NCI-H446 (cell line): ENCODE measurements at regions not wholly inside any gene's neighbourhood (a gene's known extent, or its start where the extent isn't known, plus 50 kb on each side); places are given as distances from the start of the nearest gene placed in this dataset.

Source experiments
- DNase-seq, 2 experiments: peaks; one replicate each; lab custom pipeline; 2025; lab: John Stamatoyannopoulos, UW

DNA sequence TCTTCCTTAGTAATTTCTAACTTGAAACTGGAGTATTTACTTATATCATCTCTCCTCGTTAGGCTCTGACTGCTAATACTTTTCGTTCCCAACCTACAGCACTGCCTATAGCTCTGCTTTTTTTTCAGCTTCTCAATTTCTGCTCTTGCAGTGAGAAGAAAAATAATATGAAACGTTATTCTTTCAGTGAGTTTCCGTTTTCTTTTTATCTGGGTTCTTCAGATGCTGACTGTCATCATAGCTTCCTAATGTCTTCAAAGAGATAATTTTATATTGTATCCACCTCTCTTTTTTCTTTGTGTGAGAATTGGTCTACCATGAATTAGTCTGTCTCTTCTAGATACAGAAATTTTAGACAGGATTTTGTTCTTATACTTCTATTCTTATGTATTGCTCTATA is 454.9 kb downstream of the LMO7 start:
- no peak for DNase-seq

DNA sequence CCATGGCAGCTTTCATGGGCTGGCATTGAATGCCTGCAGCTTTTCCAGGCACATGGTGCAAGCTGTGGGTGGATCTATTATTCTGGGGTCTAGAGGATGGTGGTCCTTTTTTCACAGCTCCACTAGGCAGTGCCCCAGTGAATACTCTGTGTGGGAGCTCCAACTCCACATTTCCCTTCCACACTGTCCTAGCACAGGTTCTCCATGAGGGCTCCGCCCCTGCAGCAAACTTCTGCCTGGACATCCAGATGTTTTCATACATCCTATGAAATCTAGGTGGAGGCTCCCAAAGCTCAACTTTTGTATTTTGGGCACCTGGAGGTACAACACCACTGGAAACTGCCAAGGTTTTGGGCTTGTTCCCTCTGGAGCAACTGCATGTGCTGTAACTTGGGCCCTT is 450.6 kb downstream of the LMO7 start:
- no peak for DNase-seq

- no peak for DNase-seq
Observed at GRCh38 chr13:76067850-76068249, 431.7 kb downstream of the LMO7 start.

- DNase-seq = no peak
Observed at GRCh38 chr13:76053181-76053580, 417.1 kb downstream of the LMO7 start.

GRCh38 chr13:76049376-76049746 is 413.2 kb downstream of the LMO7 start:
- DNase-seq = no peak

DNA sequence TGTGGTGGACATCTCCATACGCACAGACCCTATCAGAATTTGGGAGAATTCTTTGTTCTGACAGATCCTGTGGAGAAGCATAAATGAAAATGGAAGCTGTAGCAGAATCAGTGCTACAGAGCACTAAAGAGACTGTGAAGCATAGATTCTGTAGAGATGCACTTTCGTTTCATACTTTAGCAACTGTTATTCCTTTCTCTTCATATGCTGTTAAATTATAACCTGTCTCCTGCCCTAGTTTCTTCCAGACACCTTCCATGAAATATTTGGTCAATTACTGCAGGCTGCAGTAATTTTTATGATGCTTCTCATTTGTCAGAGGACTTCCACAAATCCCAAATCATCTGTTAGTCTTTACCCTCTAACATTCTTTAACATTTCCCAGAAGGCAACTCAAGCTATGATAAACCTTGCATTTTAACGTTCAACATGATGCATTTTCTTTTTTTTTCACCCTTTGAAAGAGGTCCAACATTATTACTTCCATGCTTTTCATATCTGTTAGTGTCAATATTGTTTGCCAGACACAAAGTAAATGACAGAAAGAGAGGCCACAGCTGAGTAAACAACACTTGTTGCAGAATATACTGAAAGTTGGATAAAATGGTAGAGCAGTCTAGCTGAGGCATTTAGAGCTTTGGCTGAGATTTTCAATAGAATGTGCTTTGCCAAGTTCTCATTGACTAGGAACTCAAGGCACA is 412.7 kb downstream of the LMO7 start:
- DNase-seq = no peak

DNA sequence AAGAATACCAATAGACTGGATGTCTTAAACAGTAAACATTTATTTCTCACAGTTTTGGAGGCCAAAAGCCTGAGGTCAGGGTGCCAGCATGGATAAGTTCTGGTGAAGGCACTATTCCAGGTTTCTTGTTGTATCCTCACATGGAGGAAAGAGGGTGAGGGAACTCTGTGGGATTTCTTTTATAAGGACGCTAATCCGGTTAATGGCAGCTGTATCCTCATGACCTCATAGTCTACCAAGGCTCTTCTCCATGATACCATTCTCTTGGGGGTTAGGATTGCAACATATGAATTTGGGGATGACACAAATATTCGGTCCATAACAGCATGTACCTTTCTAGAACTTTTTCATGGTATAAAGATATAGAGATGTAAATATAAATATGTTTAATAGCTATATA is 412.0 kb downstream of the LMO7 start:
- no peak for DNase-seq

- DNase-seq = no peak
Observed at GRCh38 chr13:76043874-76044273, 407.7 kb downstream of the LMO7 start.

GRCh38 chr13:76038920-76039716 is 403.0 kb downstream of the LMO7 start:
- DNase-seq = no peak

DNA sequence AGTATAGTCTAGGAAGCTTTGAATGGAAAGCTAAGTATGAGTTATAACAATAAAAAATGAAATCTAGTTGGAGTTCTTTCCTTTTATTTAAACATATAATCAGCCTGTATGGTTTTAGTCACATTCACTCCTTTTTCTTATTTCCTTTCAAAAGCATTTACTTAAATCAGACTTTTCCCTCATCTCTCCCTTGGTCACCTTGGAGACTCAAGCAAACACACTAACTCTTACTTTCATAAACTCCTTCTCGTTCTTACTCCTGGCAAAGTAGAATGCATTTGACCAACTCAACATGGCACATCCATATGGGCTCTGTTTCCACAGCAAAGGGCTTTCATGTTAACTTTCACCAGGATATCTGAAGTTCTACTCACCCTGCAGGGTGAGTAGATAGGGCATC is 400.0 kb downstream of the LMO7 start:
- DNase-seq = no peak

DNA sequence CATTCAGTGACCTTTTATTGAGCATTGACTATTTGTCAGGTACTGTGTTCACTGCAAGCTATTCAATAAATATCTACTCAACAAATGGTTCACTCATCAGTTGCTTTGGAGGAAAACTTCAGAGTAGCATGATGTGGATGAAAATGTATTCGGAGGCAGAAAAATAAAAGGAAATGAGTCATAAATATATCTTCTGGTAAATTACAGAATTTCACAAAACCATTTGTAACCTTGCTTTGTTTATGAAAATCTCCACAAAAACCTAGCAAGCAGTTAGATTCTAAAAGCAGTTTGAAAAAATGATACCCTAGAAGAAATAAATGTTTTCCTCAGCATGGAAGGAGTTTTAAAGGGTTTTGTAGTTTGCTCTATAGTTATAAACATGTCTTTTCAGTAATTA is 399.6 kb downstream of the LMO7 start:
- DNase-seq = no peak

DNA sequence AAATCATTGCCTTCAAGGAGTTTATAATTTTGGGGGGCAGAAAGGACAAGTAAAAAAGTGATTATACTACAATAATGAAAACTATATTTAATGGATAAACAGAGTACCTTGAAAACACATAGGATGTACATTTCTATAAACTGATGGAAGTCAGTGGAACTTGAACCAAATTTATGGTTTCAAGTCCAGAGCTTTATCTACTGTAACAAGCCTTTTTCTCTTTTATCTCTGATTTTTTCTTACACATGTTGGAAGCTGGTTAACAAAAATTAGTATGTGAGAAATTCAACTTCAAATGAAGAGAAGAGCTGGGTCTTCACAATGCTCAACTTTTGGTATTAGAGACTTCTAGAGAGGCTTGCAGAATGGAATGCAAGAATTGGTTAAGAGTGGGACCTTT is 393.6 kb downstream of the LMO7 start:
- DNase-seq = no peak

DNA sequence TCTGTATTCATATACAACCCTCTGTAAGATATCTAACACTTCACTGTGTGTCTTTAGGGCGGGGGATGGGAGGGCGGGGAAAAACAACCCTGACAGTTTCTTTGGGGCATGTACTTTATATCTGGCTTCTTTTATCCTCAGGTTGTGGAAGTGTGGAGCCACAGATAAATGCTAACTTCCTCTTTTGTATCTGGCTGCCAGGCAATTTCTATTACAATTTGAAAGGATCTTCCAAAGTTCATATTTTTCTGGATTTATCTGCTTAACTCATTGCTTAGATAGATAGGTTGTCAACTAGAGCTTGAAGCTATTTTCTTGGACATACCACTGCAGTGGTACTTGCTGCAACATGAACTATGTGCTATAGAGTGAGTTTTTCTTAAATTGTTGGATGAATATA is 393.0 kb downstream of the LMO7 start:
- no peak for DNase-seq

DNA sequence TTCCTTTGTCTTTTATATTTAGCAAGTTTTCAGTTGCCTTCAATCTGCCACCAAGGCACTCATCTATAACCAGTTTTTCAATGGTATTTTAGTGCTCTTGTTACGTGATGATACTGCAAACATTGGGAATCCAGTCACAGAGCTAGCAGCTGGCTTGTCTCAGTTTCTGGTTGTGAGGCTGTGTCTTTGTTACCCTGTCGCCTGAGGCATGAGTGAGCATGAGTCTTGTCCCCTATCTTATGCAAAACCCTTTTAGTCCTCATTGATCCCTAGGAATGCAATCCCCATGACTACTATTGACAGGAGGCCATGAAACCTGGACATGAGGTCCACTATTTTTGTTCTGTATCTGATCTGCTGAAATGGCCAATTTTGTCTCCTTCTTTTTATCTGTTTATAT is 391.0 kb downstream of the LMO7 start:
- DNase-seq = no peak

GRCh38 chr13:76025392-76025791 is 389.3 kb downstream of the LMO7 start:
- no peak for DNase-seq

DNA sequence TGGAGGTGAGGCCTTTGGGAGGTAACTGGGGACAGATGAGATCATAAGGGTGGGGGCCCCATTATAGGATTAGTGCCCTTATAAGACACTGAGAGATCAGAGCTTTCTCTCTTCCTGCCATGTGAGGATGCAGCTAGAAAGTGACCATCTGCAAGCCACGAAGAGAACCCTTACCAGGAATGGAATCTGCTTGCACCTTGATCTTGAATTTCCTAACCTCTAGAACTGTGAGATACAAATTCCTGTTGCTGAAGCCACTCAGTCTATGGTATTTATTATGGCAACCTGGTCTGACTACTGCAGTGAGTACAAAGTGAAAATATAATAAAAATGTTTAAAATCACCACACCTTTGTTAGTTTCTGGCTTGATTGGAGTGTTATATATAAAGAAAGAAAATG is 388.0 kb downstream of the LMO7 start:
- DNase-seq = no peak

GRCh38 chr13:76023652-76024051 is 387.5 kb downstream of the LMO7 start:
- DNase-seq = no peak

GRCh38 chr13:76020421-76020955 is 384.4 kb downstream of the LMO7 start:
- no peak for DNase-seq

DNA sequence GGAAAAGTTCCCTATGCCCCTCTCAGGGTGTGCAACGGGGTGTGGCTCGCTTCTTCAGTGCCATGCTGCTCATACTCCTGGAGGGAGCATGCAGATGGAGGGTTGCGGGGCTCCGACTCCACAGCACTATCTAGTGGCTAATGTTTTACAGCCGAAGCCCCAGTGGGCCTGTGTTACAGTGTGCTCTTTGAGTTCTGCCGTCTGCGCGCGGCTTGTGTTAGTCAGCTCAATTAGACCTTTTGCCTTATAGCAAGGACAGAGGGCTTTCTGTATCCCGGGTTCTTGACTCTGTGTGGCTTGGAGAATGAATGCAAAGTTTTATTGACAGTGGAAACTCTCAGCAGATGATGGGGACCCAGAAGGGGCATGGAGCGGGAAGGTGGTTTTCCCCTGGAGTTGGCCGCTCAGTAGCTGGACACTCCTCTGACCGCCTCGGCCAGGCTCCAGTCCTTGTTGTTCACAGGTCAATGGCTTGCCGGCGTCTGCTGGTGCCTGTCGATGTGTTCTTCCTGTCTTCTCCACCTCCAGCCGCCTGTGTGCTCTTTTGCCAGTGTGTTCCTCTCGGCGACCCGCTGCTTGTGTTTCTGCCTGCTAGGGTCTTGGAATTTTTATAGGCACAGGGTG is 383.4 kb downstream of the LMO7 start:
- no peak for DNase-seq

DNA sequence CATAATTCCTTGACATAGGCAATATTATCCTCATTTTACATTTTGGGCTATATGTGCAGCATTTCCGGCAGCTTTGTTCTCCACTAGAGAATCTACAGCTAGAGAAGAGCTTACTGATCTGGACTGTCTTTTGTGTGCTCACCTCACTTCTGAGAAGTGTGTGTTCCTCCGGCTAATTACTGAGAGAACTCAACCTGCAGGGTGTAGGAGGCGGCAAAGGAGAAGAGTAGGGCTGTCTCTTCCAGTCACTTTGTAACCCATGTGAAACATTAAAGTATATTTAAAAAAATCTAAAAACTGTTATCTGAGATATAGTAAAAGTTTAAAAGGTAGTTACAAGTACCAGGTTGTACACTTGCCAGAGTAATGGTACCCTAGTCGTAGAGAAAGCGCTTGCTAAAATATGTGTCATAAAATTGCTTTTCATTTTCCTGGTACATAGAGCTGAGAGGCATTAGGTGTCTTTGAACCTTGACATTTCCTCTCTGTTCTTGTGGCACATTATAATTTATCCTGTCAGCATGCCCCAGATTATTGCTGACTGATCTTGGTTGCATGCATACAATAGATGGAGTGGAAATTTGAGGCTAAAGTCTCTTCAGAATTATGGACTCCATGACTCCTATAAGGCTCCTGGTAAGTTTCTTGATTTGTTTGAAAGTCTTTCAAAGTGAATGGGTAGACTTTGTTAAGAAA is 381.9 kb downstream of the LMO7 start:
- no peak for DNase-seq

DNA sequence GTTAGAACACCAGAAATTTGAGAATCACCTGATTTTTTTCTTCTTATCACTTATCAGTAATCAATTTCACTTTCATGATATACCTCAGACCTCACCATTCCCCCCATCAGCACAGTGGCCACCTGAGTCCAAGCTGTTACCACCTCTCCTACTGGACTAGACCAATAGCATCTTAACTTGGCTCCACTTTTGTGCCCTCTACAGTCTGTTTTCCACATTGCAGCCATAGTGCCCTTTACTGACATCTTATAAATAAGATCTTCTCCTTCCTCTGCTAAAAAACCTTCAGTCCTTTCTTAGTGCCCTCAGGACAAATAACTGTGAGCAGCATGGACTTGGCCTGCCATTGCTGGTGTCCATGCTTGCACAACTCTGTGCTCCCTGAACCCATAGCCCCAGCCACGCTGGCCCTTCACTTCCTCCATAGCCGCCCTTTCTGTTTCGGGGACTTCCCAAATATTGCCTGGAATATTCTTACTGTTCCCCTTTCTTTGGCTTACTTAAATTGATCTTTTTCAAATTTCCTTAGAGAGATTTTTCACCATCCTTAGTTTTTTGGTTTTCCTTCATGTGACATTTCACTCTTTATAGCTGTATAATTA is 380.8 kb downstream of the LMO7 start:
- DNase-seq = no peak
